Activated T-cell treated with anti-CD3 and anti-CD28 coated beads, Interleukin-2, amount 50 U/mL, for 4 hours (primary cell): ENCODE measurements at regions not wholly inside any gene's neighbourhood (a gene's known extent, or its start where the extent isn't known, plus 50 kb on each side); places are given as distances from the start of the nearest gene placed in this dataset.

Experiments used
- ATAC-seq, 2 donors: fragments of 200-7000 bp; cut with Tn5 transposase; one replicate each; pipeline ENCODE4 v1.10.0; 2021
- DNase-seq: peaks from one replicate; pipeline ENCODE4 v3.0.0-alpha.2; 2020
- H3K27me3 Mint-ChIP-seq: one replicate; pipeline ENCODE4 v1.8.0; 2021; ENCODE audit warnings: low read depth, mixed read lengths
- H3K36me3 Mint-ChIP-seq: one replicate; pipeline ENCODE4 v1.8.0; 2022; ENCODE audit warnings: mixed read lengths; ENCODE audit not compliant: insufficient read depth
- H3K4me1 Mint-ChIP-seq: one replicate; pipeline ENCODE4 v1.8.0; 2021; ENCODE audit warnings: low read depth, mixed read lengths
- H3K4me3 Mint-ChIP-seq: one replicate; pipeline ENCODE4 v1.8.0; 2021; ENCODE audit warnings: mild to moderate bottlenecking, moderate library complexity, mixed read lengths
- H3K9me3 Mint-ChIP-seq: one replicate; pipeline ENCODE4 v1.8.0; 2021; ENCODE audit warnings: mixed read lengths

DNA sequence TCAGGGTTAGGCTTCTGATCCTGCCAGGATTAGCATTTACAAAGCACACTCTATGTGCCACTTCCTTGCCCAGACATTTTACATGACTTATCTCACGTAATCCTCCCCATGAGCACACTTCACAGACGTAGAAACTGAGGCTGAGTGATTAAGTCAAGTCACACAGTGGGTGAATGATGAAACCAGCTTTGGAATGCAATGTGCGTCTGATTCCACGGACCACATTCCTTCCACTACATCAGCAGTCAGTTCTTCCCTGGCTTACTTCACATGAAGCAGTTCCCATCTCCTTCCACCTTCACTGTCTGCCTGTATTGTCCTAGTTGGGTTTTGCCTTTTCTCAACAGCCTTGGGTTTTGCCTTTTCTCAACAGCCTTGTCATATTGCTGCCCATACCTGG, 134.3 kb upstream of the PPARGC1A start:
- Mint-ChIP-seq H3K27me3 (no peaks in the 10 kb centered on the region), H3K4me3 (no peak overlapping the region), H3K36me3 (no peaks in the 10 kb centered on the region), H3K4me1 (no peaks in the 10 kb centered on the region), H3K9me3 (no peaks in the 10 kb centered on the region)
- DNase-seq, result no peak
- no peak for ATAC-seq

DNA sequence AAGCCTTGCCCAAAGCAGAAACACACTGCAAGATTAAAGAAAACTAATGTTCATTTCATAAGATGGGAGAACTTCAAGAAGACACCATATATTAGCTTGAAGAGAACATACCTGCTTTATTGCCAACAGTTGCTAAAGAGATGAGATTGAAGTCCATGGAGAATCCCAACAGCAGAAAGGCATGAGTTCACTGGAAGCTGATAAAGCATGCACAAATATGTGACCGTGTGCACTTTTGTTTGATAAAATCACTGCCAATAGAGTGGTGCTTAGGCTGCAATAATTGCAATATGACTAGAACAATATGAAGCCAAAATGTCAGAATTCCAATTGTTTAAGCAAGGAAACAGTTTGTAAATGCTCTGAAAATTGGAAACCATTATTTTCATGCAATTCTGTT, 125.9 kb upstream of the PPARGC1A start:
- H3K4me1 Mint-ChIP-seq, result no peaks in the 10 kb centered on the region
- no peaks in the 10 kb centered on the region for H3K36me3 Mint-ChIP-seq
- H3K9me3 Mint-ChIP-seq, result no peaks in the 10 kb centered on the region
- H3K4me3 Mint-ChIP-seq, result no peak overlapping the region
- H3K27me3 Mint-ChIP-seq, result no peaks in the 10 kb centered on the region
- no peak for ATAC-seq
- DNase-seq, result no peak

DNA sequence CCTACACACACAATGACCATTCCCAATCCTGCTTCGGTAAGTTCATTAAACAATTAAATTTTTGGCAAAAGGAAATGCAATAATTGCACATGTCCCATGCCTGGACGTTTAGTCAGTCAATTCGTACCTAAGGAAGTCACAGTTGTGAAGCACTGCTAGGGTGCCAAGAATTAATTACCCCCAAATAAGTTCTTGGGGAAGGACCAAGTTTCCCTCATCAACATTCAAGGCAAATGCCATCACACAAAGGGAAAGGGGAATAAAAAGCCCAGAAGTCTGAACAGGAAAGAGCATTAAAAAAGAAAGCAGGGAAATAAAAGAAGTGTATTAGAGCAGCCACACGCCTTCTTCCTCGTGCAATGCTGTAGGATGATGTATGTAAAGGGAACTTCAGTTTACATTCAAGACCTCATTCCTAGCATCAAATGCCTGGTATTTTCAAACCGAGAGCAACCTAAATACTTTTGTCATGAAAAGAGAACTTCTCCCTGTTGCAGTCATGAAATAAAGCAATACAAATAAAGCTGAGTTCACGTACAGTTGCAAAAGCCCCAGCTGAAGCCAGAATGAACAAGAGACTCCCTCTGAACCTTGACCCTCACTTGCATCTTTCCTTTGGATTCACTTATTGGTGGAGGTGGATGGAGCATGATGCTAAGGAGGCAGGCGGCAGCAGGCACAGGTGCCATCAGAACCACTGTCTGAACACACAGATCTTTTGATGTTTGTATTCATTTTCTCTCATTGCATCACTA, 124.0 kb upstream of the PPARGC1A start:
- Mint-ChIP-seq H3K4me1 (no peaks in the 10 kb centered on the region), H3K27me3 (no peaks in the 10 kb centered on the region), H3K9me3 (no peaks in the 10 kb centered on the region)

DNA sequence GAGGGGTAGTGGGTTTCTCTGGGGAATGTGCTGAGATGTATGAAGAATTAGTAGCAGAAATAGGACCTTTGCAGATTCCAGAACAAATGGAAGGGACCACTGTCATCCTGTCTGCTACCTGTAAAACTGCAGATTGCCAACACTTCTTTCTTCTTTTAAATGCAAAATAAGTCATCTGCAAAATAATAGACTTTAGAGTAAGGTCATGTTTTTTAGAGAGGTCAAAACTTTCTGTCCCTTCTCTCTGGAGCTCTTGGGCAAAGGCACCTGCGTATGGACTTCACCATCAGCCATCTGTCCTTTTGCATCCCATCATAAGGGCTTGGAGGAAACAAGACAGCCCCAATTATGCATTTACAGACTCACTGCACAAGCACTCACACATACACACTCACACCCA, 121.1 kb upstream of the PPARGC1A start:
- no peaks in the 10 kb centered on the region for H3K27me3 Mint-ChIP-seq
- H3K4me3 Mint-ChIP-seq, result no peak overlapping the region
- no peak for DNase-seq
- H3K36me3 Mint-ChIP-seq, result no peaks in the 10 kb centered on the region
- ATAC-seq, result no peak
- H3K4me1 Mint-ChIP-seq, result no peaks in the 10 kb centered on the region
- no peaks in the 10 kb centered on the region for H3K9me3 Mint-ChIP-seq

More for the DNA sequence above, 124.0 kb upstream of the PPARGC1A start:
- Mint-ChIP-seq H3K4me3 (no peak overlapping the region), H3K36me3 (no peaks in the 10 kb centered on the region)
- ATAC-seq, result no peak
- DNase-seq, result no peak

DNA sequence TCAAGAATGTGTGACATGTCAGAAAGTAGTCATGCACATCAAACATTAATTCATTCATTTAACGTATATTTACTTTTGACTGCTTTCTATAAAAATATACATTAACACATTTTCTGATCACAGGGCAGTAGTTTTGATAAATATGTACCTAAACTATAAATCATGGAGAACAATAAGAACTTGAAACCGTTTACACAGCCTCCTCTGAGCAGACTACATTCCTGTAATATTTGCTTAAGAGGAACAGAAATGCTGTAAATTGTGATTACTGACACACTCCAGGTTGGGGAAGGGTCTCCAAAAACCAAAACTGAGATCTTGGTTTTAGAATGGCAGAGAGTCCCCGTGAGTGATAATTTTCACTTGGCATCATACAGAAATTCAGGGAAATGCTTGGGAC, 120.7 kb upstream of the PPARGC1A start:
- ATAC-seq, result no peak
- Mint-ChIP-seq H3K4me3 (no peak overlapping the region), H3K36me3 (no peaks in the 10 kb centered on the region), H3K27me3 (no peaks in the 10 kb centered on the region), H3K4me1 (no peaks in the 10 kb centered on the region), H3K9me3 (no peaks in the 10 kb centered on the region)
- no peak for DNase-seq

DNA sequence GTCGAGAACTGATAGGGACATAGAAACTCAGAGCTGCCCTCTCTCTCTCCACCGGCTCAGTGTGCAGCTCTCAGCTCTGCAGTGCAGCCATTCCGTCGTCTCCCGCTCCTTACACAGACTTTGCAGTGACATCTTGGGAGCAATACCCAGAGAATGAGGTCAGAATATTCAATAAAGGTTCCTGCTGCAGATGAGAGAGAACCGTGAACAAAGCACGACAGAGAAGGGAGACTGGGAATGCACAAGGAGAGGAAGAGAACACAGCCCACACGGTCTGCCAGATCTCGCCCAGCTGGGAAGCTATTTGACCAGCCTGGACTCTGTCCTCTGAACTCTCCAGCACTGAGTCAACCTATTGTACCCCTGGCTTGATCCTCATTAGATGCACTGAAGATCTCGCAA, 118.0 kb upstream of the PPARGC1A start:
- no peaks in the 10 kb centered on the region for H3K27me3 Mint-ChIP-seq
- no peak for ATAC-seq

DNA sequence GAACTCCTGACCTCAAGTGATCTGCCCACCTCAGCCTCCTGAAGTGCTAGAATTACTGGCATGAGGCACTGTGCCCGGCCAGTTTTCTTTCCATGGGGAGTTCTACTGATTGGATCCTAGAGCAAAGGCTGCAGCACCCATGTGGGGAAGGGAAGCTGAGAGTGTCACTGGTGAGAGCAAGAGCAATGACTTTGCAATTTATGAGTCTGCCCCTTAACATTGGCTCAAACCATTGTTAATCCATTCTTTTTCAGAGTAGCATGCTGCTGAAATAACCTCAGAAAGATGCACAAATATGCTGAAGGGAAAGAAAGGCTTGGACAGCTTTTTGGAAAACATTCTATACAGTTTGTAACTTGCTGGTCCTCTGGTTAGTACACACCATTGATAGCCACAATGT, 116.4 kb upstream of the PPARGC1A start:
- H3K4me1 Mint-ChIP-seq, result no peaks in the 10 kb centered on the region
- H3K27me3 Mint-ChIP-seq, result no peaks in the 10 kb centered on the region
- no peak for ATAC-seq

More for the DNA sequence above, 118.0 kb upstream of the PPARGC1A start:
- Mint-ChIP-seq H3K36me3 (no peaks in the 10 kb centered on the region), H3K4me3 (no peak overlapping the region), H3K9me3 (peaks cover 3% of the 10 kb centered on the region), H3K4me1 (no peaks in the 10 kb centered on the region)
- no peak for DNase-seq

DNA sequence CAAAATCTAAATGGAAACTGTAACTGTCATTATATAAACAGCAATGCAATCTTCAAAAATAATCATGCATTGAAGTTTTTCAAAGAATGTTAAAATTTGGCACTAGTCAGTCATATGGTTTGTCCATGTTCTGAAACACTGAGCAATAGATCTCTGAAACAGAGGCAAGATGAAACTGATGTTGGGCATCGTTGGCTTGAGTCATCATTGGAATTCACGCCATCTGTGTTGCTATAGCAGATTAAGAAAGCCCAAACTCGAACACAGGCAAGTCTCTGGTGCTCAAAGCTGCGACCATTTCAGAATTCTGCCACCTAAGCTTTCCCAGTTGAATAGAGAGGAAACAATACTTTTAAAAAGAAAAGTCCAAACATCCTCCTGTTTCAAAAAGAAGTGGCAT, 114.1 kb upstream of the PPARGC1A start:
- DNase-seq, result no peak
- H3K27me3 Mint-ChIP-seq, result no peaks in the 10 kb centered on the region
- no peaks in the 10 kb centered on the region for H3K36me3 Mint-ChIP-seq
- peaks cover 3% of the 10 kb centered on the region for H3K9me3 Mint-ChIP-seq
- no peak overlapping the region for H3K4me3 Mint-ChIP-seq
- ATAC-seq, result no peak
- H3K4me1 Mint-ChIP-seq, result no peaks in the 10 kb centered on the region

More for the DNA sequence above, 116.4 kb upstream of the PPARGC1A start:
- H3K4me3 Mint-ChIP-seq, result no peak overlapping the region
- no peaks in the 10 kb centered on the region for H3K36me3 Mint-ChIP-seq
- DNase-seq, result no peak
- H3K9me3 Mint-ChIP-seq, result peaks cover 3% of the 10 kb centered on the region

DNA sequence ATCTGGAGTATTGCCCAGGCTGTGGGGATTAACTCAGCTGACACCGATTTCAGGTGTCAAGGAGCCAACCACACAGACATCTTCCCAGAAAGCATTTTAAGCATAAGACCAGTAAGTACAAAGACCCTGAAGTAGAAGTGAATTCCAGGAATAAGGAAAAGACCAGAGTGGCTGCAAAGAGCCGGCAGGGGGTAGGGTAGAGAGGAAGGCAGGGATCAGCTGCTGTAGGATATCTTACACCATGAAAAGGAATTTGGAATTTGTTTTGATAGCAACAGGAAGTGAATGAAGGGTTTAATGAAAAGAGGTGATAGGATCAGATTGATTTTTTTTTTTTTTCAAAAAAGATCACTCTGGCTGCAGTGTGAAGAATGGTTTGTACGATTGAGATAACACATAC, 113.6 kb upstream of the PPARGC1A start:
- Mint-ChIP-seq H3K4me1 (no peaks in the 10 kb centered on the region), H3K9me3 (peaks cover 3% of the 10 kb centered on the region), H3K27me3 (no peaks in the 10 kb centered on the region), H3K4me3 (no peak overlapping the region), H3K36me3 (no peaks in the 10 kb centered on the region)
- ATAC-seq, result no peak
- DNase-seq, result no peak

DNA sequence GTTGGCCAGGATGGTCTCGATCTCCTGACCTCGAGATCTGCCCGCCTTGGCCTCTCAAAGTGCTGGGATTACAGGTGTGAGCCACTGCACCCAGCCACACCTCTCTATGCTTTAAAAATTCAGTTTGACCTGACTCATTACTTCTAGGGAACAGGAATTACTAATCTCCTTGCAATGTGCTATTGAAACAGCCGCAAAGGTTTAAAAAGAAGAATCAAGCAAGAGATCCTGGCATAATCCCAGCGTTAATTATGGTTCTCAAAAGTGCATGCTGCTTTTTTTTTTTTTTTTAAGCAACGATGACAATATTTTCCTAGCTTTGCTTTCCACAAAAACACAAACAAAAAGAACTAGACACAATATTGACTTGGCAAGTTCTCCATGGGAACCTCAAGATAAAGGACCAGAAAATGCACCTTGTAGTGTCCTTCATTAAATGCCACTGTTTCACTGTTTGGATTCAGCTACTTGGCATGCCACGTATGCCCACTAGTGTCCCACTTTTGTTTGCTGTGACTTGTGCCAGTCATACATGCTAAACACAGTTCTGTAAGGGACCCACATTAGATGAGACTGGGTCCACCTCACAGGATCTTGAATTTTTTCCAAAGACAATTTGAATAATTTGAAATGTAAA, 112.6 kb upstream of the PPARGC1A start:
- H3K36me3 Mint-ChIP-seq, result no peaks in the 10 kb centered on the region
- DNase-seq, result no peak
- H3K27me3 Mint-ChIP-seq, result no peaks in the 10 kb centered on the region
- H3K4me1 Mint-ChIP-seq, result no peaks in the 10 kb centered on the region
- no peak for ATAC-seq
- H3K4me3 Mint-ChIP-seq, result no peak overlapping the region
- peaks cover 3% of the 10 kb centered on the region for H3K9me3 Mint-ChIP-seq

DNA sequence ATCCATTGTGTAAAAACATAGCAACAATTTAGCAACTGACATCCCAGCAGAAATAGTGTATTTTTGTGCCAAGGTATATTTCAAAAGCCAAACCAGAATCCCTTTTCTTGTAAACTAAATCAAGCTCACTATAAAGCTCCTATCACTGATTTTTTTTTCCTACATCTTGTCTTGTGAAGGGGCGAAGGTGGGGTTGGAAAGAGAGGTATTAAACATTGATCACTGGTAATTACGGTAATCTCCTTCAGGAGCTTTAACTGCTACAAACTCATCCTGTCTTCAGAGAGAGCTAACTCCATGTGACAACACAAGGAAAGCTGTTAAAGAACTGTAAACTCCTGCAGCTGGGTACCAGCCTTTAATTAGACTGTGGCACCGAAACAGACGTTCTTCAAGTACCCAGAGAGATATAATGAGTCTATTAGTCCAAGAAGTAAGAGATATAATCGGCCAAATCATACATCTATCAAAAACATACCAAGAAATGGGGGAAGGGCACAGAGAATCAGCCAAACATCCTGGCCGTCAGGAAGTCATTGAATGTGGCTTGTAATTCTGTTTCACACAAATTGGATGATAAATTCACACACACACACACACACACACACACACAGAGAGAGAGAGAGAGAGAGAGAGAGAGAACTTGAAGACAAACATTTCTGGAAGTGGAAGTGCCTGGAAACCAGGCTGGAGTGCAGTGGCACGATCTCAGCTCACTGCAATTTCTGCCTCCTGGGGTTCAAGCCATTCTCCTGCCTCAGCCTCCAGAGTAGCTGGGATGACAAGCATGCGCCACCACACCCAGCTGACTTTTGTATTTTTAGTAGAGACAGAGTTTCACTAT, 111.9 kb upstream of the PPARGC1A start:
- no peak for ATAC-seq
- Mint-ChIP-seq H3K36me3 (no peaks in the 10 kb centered on the region), H3K9me3 (peaks cover 3% of the 10 kb centered on the region), H3K4me1 (no peaks in the 10 kb centered on the region), H3K4me3 (no peak overlapping the region), H3K27me3 (no peaks in the 10 kb centered on the region)
- DNase-seq, result no peak

DNA sequence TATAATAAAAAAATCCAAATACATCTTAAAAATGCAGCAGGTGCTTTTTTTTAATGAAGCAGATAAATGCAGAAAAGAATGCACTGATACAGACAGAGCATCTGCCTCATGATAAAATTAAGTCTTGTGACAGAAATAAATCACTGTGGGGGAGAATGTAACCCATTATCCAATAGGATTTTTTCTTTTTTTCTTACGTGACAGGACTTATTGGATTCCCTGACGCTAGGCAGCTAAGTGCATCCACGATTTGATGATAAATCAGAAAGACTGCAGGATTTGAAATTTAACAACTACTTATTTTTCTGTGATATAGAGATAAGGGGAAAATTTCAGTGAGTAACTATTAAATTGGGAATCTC, 110.6 kb upstream of the PPARGC1A start:
- ATAC-seq, result no peak
- Mint-ChIP-seq H3K9me3 (peaks cover 2% of the 10 kb centered on the region), H3K36me3 (no peaks in the 10 kb centered on the region), H3K4me3 (no peak overlapping the region), H3K4me1 (no peaks in the 10 kb centered on the region), H3K27me3 (no peaks in the 10 kb centered on the region)
- DNase-seq, result no peak

DNA sequence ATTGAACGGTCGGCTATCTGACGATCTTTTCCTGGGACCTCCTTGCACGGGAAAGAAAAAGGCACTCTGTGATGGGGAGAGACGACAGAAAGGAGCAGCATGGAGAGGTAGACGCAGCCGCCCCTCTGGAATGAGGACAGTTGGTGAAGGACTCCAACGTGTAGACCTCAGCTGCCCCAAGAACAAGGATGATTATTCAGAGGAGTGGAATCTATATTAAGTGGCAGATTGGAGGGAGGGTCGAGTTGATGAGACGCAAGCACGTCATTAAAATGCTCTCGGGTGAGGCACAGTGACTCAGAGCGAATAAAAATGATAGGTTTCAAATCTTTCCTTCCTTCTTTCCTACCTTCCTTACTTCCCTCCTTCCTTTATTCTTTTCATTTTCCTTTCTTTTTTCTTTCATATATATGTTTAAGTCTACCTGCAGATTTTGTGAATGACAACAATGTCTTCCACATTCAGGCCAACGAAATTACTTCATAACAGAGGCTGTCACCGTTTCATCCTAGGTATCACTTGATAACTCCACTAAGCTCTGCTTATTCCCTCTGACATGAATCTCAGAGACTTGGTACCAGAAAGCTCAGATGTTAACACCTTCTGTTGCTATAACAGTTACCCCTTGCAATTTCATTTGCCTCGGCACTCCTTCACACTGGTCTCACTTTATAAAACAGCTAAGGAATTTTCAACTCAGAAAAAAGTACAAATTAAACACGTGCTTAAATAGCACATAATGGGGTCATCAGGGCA, 110.0 kb upstream of the PPARGC1A start:
- Mint-ChIP-seq H3K4me3 (no peak overlapping the region), H3K36me3 (no peaks in the 10 kb centered on the region), H3K9me3 (no peaks in the 10 kb centered on the region), H3K27me3 (no peaks in the 10 kb centered on the region), H3K4me1 (no peaks in the 10 kb centered on the region)
- ATAC-seq, result no peak
- no peak for DNase-seq

DNA sequence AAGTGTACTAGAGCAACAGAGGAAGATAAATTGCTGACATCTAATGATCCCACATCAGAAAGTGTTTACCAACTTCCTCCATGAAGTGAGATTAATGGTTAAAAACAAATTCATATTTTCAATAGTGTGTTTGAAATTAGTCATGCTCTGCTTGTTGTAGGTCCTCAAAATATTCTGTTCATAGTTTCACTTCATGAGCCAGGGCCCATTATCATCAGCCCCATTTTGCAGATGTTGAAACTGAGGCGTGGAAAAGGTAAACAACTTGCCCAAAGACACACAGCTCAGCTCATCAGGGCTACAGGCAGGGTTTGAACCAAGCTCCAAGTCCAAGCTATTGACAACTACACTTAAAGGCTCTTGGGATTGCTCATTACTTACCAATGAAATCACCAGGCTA, 103.5 kb upstream of the PPARGC1A start:
- DNase-seq, result no peak
- no peak for ATAC-seq
- Mint-ChIP-seq H3K4me1 (no peaks in the 10 kb centered on the region), H3K36me3 (no peaks in the 10 kb centered on the region), H3K4me3 (no peak overlapping the region), H3K9me3 (no peaks in the 10 kb centered on the region), H3K27me3 (peaks cover 3% of the 10 kb centered on the region)
